ENCODE measurements at regions not wholly inside any gene's neighbourhood (a gene's known extent, or its start where the extent isn't known, plus 50 kb on each side); places are given as distances from the start of the nearest gene placed in this dataset.

DNA sequence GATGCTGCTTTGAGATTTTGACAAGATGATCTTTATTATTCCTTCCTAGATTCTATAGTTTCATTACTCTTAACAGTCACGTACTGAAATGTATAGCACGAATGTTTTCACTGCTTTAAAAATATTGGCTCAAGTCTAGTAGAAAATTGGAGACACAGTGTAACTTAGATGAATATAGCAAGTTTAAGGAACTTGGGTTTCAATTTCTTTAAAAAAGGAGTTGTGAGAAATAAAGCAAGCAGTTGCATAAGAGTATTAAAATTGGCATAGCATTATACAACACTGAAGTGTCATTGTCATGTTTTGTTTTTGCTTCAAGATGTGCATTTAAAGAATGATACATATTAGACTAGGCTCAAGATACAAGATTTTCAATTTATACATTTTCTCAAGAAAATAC, 624.8 kb upstream of the NOVA1 start:
- H3K4me1 ChIP-seq (ENCODE audit: control extremely low read depth in 1 of 4, control insufficient read depth in 4 of 4, insufficient read depth in 4 of 4, low read length in 3 of 4), result no peaks in the 10 kb centered on the region
- CTCF ChIA-PET, result no interaction called here

DNA sequence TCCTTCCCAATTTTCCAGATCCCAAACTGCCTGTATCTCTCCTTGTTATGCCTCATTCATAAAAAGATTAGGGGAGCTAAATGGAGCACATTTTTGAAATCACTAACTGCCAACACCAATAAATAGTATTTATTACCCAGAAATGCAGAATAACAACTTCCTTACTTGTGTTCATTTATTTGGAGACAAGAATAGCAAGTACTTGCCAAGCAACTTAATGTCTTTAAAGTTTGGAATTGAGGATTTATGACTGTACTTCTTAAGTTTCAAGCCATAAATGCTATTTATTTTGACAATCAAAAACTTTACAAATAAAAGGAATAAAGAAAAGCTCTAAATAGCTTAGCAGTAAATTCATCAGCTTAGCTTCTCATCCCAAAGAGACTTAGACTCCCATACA, 626.1 kb upstream of the NOVA1 start:
- no peak for DNase-seq
- Histone ChIP-seq H3K36me3 (ENCODE audit: control insufficient read depth in 4 of 4, insufficient read depth in 4 of 4, low read length in 3 of 4) (no peaks in the 10 kb centered on the region), H3K27ac (ENCODE audit: insufficient read depth in 1 of 2, low read depth in 1 of 2, low read length in 2 of 2, poor library complexity in 1 of 2, severe bottlenecking in 2 of 2) (no peak overlapping the region), H3K9me3 (ENCODE audit: control extremely low read depth in 1 of 5, control insufficient read depth in 4 of 5, insufficient read depth in 2 of 5, low read depth in 1 of 5, low read length in 4 of 5) (peaks cover 0 to 3% (median 0%) of the 10 kb centered on the region in 5 experiments), H3K4me3 (ENCODE audit: control insufficient read depth in 1 of 7, extremely low read depth in 1 of 7, insufficient read depth in 4 of 7, low read depth in 2 of 7, low read length in 6 of 7) (no peak overlapping the region), H3K4me1 (ENCODE audit: control extremely low read depth in 1 of 4, control insufficient read depth in 4 of 4, insufficient read depth in 4 of 4, low read length in 3 of 4) (no peaks in the 10 kb centered on the region), H3K27me3 (replicated peaks in 2 of 5; ENCODE audit: control insufficient read depth in 4 of 5, insufficient read depth in 5 of 5, low read length in 4 of 5) (no peaks in the 10 kb centered on the region)
- CTCF ChIA-PET, result no interaction called here
- POLR2A ChIA-PET, result no interaction called here

More for the DNA sequence above, 624.8 kb upstream of the NOVA1 start:
- no CpG with 5 or more reads among the region's 2 CpGs for WGBS (ENCODE audit: insufficient coverage)
- Histone ChIP-seq H3K9me3 (ENCODE audit: control extremely low read depth in 1 of 5, control insufficient read depth in 4 of 5, insufficient read depth in 2 of 5, low read depth in 1 of 5, low read length in 4 of 5) (peaks cover 0 to 3% (median 0%) of the 10 kb centered on the region in 5 experiments), H3K27me3 (replicated peaks in 2 of 5; ENCODE audit: control insufficient read depth in 4 of 5, insufficient read depth in 5 of 5, low read length in 4 of 5) (no peaks in the 10 kb centered on the region), H3K36me3 (ENCODE audit: control insufficient read depth in 4 of 4, insufficient read depth in 4 of 4, low read length in 3 of 4) (no peaks in the 10 kb centered on the region), H3K4me3 (ENCODE audit: control insufficient read depth in 1 of 7, extremely low read depth in 1 of 7, insufficient read depth in 4 of 7, low read depth in 2 of 7, low read length in 6 of 7) (no peak overlapping the region), H3K27ac (ENCODE audit: insufficient read depth in 1 of 2, low read depth in 1 of 2, low read length in 2 of 2, poor library complexity in 1 of 2, severe bottlenecking in 2 of 2) (no peak overlapping the region)
- DNase-seq, result no peak
- POLR2A ChIA-PET, result no interaction called here

DNA sequence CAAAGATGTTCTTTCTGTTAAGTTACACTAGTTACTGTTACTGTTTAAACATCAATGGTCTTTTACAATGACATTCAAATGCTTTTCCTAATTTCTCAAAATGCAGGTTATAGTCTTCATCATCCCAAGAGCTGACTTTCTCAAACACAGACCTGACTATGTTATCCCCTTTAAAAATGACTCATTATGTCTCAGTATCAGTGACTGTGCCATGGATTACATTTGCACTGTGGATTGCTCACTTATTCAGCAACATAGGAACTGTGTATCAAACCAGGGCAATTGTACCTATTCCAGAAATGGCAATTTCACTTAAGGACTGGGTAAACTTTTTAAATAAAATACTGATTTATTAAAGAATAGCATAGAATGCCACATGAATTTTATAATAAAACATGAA, 630.2 kb upstream of the NOVA1 start:
- no peak overlapping the region for H3K27ac ChIP-seq (ENCODE audit: insufficient read depth in 1 of 2, low read depth in 1 of 2, low read length in 2 of 2, poor library complexity in 1 of 2, severe bottlenecking in 2 of 2)
- H3K4me3 ChIP-seq (ENCODE audit: control insufficient read depth in 1 of 7, extremely low read depth in 1 of 7, insufficient read depth in 4 of 7, low read depth in 2 of 7, low read length in 6 of 7), result no peak overlapping the region
- no peaks in the 10 kb centered on the region for H3K9me3 ChIP-seq (ENCODE audit: control extremely low read depth in 1 of 5, control insufficient read depth in 4 of 5, insufficient read depth in 2 of 5, low read depth in 1 of 5, low read length in 4 of 5)
- POLR2A ChIA-PET, result no interaction called here
- no peaks in the 10 kb centered on the region for H3K36me3 ChIP-seq (ENCODE audit: control insufficient read depth in 4 of 4, insufficient read depth in 4 of 4, low read length in 3 of 4)
- H3K27me3 ChIP-seq (replicated peaks in 2 of 5; ENCODE audit: control insufficient read depth in 4 of 5, insufficient read depth in 5 of 5, low read length in 4 of 5), result no peaks in the 10 kb centered on the region
- no peaks in the 10 kb centered on the region for H3K4me1 ChIP-seq (ENCODE audit: control extremely low read depth in 1 of 4, control insufficient read depth in 4 of 4, insufficient read depth in 4 of 4, low read length in 3 of 4)
- CTCF ChIA-PET, result no interaction called here
- no peak for DNase-seq

DNA sequence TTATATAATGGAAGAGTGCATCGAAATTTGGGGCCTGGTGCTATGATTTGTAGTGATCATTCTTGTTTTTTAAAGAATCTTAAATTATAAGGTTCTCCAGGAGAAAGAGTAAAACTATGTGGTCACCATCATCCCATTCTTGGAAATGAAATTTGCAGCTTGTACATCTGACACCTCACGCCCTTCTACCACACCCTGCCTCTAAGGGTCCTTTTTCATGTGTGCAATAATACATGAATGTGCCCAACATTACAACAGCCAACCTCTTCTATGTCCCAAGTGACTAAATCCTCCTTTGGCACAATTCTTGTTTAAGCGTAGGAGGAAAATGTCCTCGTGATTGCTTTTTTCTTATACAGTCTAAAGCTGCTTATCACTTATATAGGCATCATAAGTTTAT, 636.5 kb upstream of the NOVA1 start:
- no peaks in the 10 kb centered on the region for H3K9me3 ChIP-seq (ENCODE audit: control extremely low read depth in 1 of 5, control insufficient read depth in 4 of 5, insufficient read depth in 2 of 5, low read depth in 1 of 5, low read length in 4 of 5)
- H3K36me3 ChIP-seq (ENCODE audit: control insufficient read depth in 4 of 4, insufficient read depth in 4 of 4, low read length in 3 of 4), result no peaks in the 10 kb centered on the region
- WGBS (ENCODE audit: insufficient coverage), result 82% methylated on average over 1 of the region's 4 CpGs
- H3K4me3 ChIP-seq (ENCODE audit: control insufficient read depth in 1 of 7, extremely low read depth in 1 of 7, insufficient read depth in 4 of 7, low read depth in 2 of 7, low read length in 6 of 7), result no peak overlapping the region
- H3K27ac ChIP-seq (ENCODE audit: insufficient read depth in 1 of 2, low read depth in 1 of 2, low read length in 2 of 2, poor library complexity in 1 of 2, severe bottlenecking in 2 of 2), result no peak overlapping the region
- ChIA-PET POLR2A (interaction anchor here (0.6 kb wide), 1 partner anchor 26 kb away, joined by 3 read pairs; no protein-coding TSS in a partner anchor), CTCF (no interaction called here)
- H3K4me1 ChIP-seq (ENCODE audit: control extremely low read depth in 1 of 4, control insufficient read depth in 4 of 4, insufficient read depth in 4 of 4, low read length in 3 of 4), result no peaks in the 10 kb centered on the region
- no peak for DNase-seq
- H3K27me3 ChIP-seq (replicated peaks in 2 of 5; ENCODE audit: control insufficient read depth in 4 of 5, insufficient read depth in 5 of 5, low read length in 4 of 5), result no peaks in the 10 kb centered on the region

DNA sequence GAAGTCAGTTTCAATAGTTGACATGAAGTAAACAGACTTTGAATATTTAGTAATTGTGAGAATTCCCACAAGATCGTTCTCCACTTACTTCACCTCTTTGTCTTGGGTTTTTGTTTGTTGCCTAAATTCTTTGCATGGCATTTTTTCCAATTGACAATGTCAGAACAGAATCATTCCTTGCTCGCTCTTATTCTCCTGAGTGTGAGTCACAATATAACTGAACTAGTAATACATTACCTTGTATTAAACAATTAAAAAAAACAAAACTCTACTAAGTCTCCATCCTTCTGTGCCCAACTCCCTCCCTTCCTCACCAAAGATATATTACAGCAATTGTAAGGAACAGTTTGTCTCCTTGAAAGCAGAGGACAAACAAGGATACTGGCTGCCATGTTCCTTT, 638.8 kb upstream of the NOVA1 start:
- Histone ChIP-seq H3K27ac (ENCODE audit: insufficient read depth in 1 of 2, low read depth in 1 of 2, low read length in 2 of 2, poor library complexity in 1 of 2, severe bottlenecking in 2 of 2) (no peak overlapping the region), H3K4me1 (ENCODE audit: control extremely low read depth in 1 of 4, control insufficient read depth in 4 of 4, insufficient read depth in 4 of 4, low read length in 3 of 4) (no peaks in the 10 kb centered on the region), H3K4me3 (ENCODE audit: control insufficient read depth in 1 of 7, extremely low read depth in 1 of 7, insufficient read depth in 4 of 7, low read depth in 2 of 7, low read length in 6 of 7) (no peak overlapping the region), H3K36me3 (ENCODE audit: control insufficient read depth in 4 of 4, insufficient read depth in 4 of 4, low read length in 3 of 4) (no peaks in the 10 kb centered on the region), H3K27me3 (replicated peaks in 2 of 5; ENCODE audit: control insufficient read depth in 4 of 5, insufficient read depth in 5 of 5, low read length in 4 of 5) (no peaks in the 10 kb centered on the region), H3K9me3 (ENCODE audit: control extremely low read depth in 1 of 5, control insufficient read depth in 4 of 5, insufficient read depth in 2 of 5, low read depth in 1 of 5, low read length in 4 of 5) (no peaks in the 10 kb centered on the region)
- CTCF ChIA-PET, result no interaction called here
- WGBS (ENCODE audit: insufficient coverage), result 50% methylated on average over 1 of the region's 2 CpGs
- no peak for DNase-seq
- POLR2A ChIA-PET, result interaction anchor here (0.7 kb wide), 1 partner anchor 45 kb away, joined by 3 read pairs; no protein-coding TSS in a partner anchor

DNA sequence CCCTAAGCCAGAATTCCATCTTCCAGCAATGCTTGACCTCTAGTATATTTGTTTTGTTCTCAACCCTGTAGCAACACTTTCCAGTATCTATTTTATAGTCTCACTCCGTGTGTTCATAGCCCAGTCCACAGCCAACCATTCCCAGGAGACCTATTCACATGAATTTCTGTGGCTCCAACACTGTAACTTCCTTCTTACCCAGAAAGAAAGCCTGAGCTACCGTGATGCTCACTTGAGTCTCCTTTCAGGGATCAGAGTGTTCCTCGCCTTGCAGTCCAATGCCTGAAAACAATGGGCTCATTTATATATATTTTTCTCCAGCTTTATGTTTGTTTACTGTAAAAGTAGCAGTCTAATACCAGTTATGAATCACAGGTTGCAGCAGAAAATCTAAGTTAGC, 645.0 kb upstream of the NOVA1 start:
- CTCF ChIA-PET, result no interaction called here
- no peak overlapping the region for H3K4me3 ChIP-seq (ENCODE audit: control insufficient read depth in 1 of 7, extremely low read depth in 1 of 7, insufficient read depth in 4 of 7, low read depth in 2 of 7, low read length in 6 of 7)
- 32% methylated on average over 2 of the region's 3 CpGs for WGBS (ENCODE audit: insufficient coverage)
- no peak for DNase-seq
- no peak overlapping the region for H3K27ac ChIP-seq (ENCODE audit: insufficient read depth in 1 of 2, low read depth in 1 of 2, low read length in 2 of 2, poor library complexity in 1 of 2, severe bottlenecking in 2 of 2)
- no peaks in the 10 kb centered on the region for H3K36me3 ChIP-seq (ENCODE audit: control insufficient read depth in 4 of 4, insufficient read depth in 4 of 4, low read length in 3 of 4)
- H3K9me3 ChIP-seq (ENCODE audit: control extremely low read depth in 1 of 5, control insufficient read depth in 4 of 5, insufficient read depth in 2 of 5, low read depth in 1 of 5, low read length in 4 of 5), result no peaks in the 10 kb centered on the region
- H3K27me3 ChIP-seq (replicated peaks in 2 of 5; ENCODE audit: control insufficient read depth in 4 of 5, insufficient read depth in 5 of 5, low read length in 4 of 5), result no peaks in the 10 kb centered on the region
- no peaks in the 10 kb centered on the region for H3K4me1 ChIP-seq (ENCODE audit: control extremely low read depth in 1 of 4, control insufficient read depth in 4 of 4, insufficient read depth in 4 of 4, low read length in 3 of 4)
- POLR2A ChIA-PET, result no interaction called here

DNA sequence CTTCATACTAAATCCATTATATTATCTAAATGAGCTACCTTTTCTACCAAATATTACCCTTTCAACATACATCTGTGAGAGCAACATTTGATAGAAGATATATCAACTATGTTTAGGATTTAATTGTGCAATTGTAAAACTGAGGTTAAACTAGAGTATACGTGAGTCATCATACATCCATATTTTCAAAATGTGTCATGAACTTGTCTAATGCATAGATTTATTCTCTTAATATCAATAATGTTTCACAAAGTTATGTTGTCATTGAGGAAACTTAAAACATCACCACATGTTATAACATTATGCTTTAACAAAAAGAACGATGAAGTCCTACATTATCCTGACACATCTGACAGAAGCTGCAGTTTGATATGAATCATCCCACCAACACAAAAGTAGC, 645.5 kb upstream of the NOVA1 start:
- no CpG with 5 or more reads among the region's 2 CpGs for WGBS (ENCODE audit: insufficient coverage)
- H3K4me1 ChIP-seq (ENCODE audit: control extremely low read depth in 1 of 4, control insufficient read depth in 4 of 4, insufficient read depth in 4 of 4, low read length in 3 of 4), result no peaks in the 10 kb centered on the region
- no peaks in the 10 kb centered on the region for H3K27me3 ChIP-seq (replicated peaks in 2 of 5; ENCODE audit: control insufficient read depth in 4 of 5, insufficient read depth in 5 of 5, low read length in 4 of 5)
- no peak overlapping the region for H3K4me3 ChIP-seq (ENCODE audit: control insufficient read depth in 1 of 7, extremely low read depth in 1 of 7, insufficient read depth in 4 of 7, low read depth in 2 of 7, low read length in 6 of 7)
- H3K27ac ChIP-seq (ENCODE audit: insufficient read depth in 1 of 2, low read depth in 1 of 2, low read length in 2 of 2, poor library complexity in 1 of 2, severe bottlenecking in 2 of 2), result no peak overlapping the region
- POLR2A ChIA-PET, result no interaction called here
- no peaks in the 10 kb centered on the region for H3K36me3 ChIP-seq (ENCODE audit: control insufficient read depth in 4 of 4, insufficient read depth in 4 of 4, low read length in 3 of 4)
- CTCF ChIA-PET, result no interaction called here
- no peaks in the 10 kb centered on the region for H3K9me3 ChIP-seq (ENCODE audit: control extremely low read depth in 1 of 5, control insufficient read depth in 4 of 5, insufficient read depth in 2 of 5, low read depth in 1 of 5, low read length in 4 of 5)
- no peak for DNase-seq

DNA sequence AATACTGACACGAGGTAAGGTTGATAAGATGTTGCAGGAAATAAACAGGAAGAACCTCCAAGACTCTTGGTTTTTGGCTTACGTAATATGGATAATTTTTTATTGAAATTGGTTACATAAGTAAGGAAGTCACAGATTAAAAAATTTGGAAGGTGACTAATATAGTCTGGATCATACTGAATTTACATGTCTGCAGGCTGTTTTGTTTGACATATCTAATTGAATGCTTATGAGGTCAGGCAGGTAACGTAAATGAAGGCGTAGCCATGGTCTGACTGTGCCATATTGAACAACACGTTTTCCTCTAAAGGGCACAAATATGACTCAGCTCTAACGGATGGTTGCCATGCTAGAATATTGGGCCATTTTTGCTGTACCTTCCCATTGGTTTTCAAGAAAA, 648.1 kb upstream of the NOVA1 start:
- Histone ChIP-seq H3K27me3 (replicated peaks in 2 of 5; ENCODE audit: control insufficient read depth in 4 of 5, insufficient read depth in 5 of 5, low read length in 4 of 5) (no peaks in the 10 kb centered on the region), H3K4me1 (ENCODE audit: control extremely low read depth in 1 of 4, control insufficient read depth in 4 of 4, insufficient read depth in 4 of 4, low read length in 3 of 4) (no peaks in the 10 kb centered on the region), H3K27ac (ENCODE audit: insufficient read depth in 1 of 2, low read depth in 1 of 2, low read length in 2 of 2, poor library complexity in 1 of 2, severe bottlenecking in 2 of 2) (no peak overlapping the region), H3K36me3 (ENCODE audit: control insufficient read depth in 4 of 4, insufficient read depth in 4 of 4, low read length in 3 of 4) (no peaks in the 10 kb centered on the region), H3K4me3 (ENCODE audit: control insufficient read depth in 1 of 7, extremely low read depth in 1 of 7, insufficient read depth in 4 of 7, low read depth in 2 of 7, low read length in 6 of 7) (no peak overlapping the region), H3K9me3 (ENCODE audit: control extremely low read depth in 1 of 5, control insufficient read depth in 4 of 5, insufficient read depth in 2 of 5, low read depth in 1 of 5, low read length in 4 of 5) (no peaks in the 10 kb centered on the region)
- DNase-seq, result no peak
- ChIA-PET CTCF (no interaction called here), POLR2A (no interaction called here)
- 67% methylated on average over 5 of the region's 6 CpGs for WGBS (ENCODE audit: insufficient coverage)
